ENCODE measurements at regions not wholly inside any gene's neighbourhood (a gene's known extent, or its start where the extent isn't known, plus 50 kb on each side); places are given as distances from the start of the nearest gene placed in this dataset.

GRCh38 chr9:1683951-1684350, 331.2 kb upstream of the SMARCA2 start:
- DNase-seq (ENCODE audit: low read depth): no peak

GRCh38 chr9:1698991-1699390, 316.2 kb upstream of the SMARCA2 start:
- DNase-seq (ENCODE audit: low read depth): no peak

GRCh38 chr9:1701113-1701512, 314.0 kb upstream of the SMARCA2 start:
- DNase-seq (ENCODE audit: low read depth): no peak

- DNase-seq (ENCODE audit: low read depth): no peak
Observed at GRCh38 chr9:1702701-1703100, 312.4 kb upstream of the SMARCA2 start.

GRCh38 chr9:1707291-1707690, 307.9 kb upstream of the SMARCA2 start:
- peak; percentile 27 for DNase-seq (ENCODE audit: low read depth)

- DNase-seq (ENCODE audit: low read depth): peak; percentile 56
Observed at GRCh38 chr9:1708219-1708618, 306.9 kb upstream of the SMARCA2 start.

GRCh38 chr9:1709347-1709746, 305.8 kb upstream of the SMARCA2 start:
- DNase-seq (ENCODE audit: low read depth): no peak

- DNase-seq (ENCODE audit: low read depth): no peak
Observed at GRCh38 chr9:1712861-1713450, 302.2 kb upstream of the SMARCA2 start.

GRCh38 chr9:1713841-1714240, 301.3 kb upstream of the SMARCA2 start:
- no peak for DNase-seq (ENCODE audit: low read depth)

- DNase-seq (ENCODE audit: low read depth): no peak
Observed at GRCh38 chr9:1717882-1718281, 297.3 kb upstream of the SMARCA2 start.

GRCh38 chr9:1718836-1719235, 296.3 kb upstream of the SMARCA2 start:
- DNase-seq (ENCODE audit: low read depth): no peak

GRCh38 chr9:1721196-1721595, 294.0 kb upstream of the SMARCA2 start:
- DNase-seq (ENCODE audit: low read depth): no peak

- no peak for DNase-seq (ENCODE audit: low read depth)
Observed at GRCh38 chr9:1722404-1722803, 292.7 kb upstream of the SMARCA2 start.

- no peak for DNase-seq (ENCODE audit: low read depth)
Observed at GRCh38 chr9:1723522-1724015, 291.6 kb upstream of the SMARCA2 start.

GRCh38 chr9:1726993-1727759, 288.0 kb upstream of the SMARCA2 start:
- no peak for DNase-seq (ENCODE audit: low read depth)

GRCh38 chr9:1729631-1730030, 285.5 kb upstream of the SMARCA2 start:
- DNase-seq (ENCODE audit: low read depth): no peak

- DNase-seq (ENCODE audit: low read depth): no peak
Observed at GRCh38 chr9:1732670-1733069, 282.5 kb upstream of the SMARCA2 start.

GRCh38 chr9:1738511-1739100, 276.5 kb upstream of the SMARCA2 start:
- no peak for DNase-seq (ENCODE audit: low read depth)

GRCh38 chr9:1743121-1743960, 271.8 kb upstream of the SMARCA2 start:
- no peak for DNase-seq (ENCODE audit: low read depth)

- no peak for DNase-seq (ENCODE audit: low read depth)
Observed at GRCh38 chr9:1745980-1746379, 269.2 kb upstream of the SMARCA2 start.

- no peak for DNase-seq (ENCODE audit: low read depth)
Observed at GRCh38 chr9:1747417-1747967, 267.7 kb upstream of the SMARCA2 start.

GRCh38 chr9:1748407-1748806, 266.7 kb upstream of the SMARCA2 start:
- no peak for DNase-seq (ENCODE audit: low read depth)

Measured in renal cortical epithelial cell (primary cell).